Mesendoderm (in vitro differentiated cells): ENCODE measurements at regions not wholly inside any gene's neighbourhood (a gene's known extent, or its start where the extent isn't known, plus 50 kb on each side); places are given as distances from the start of the nearest gene placed in this dataset.
A peak's percentile ranks its signal among the peaks of the same experiment; 100 is the strongest.

Experiments used
- DNase-seq: peaks from one replicate; pipeline ENCODE4 v3.0.0; 2013
- H2AK5ac ChIP-seq: 2 replicates; pipeline ENCODE4 v1.6.1; 2013; ENCODE audit warnings: low read length, inconsistent platforms
- H2BK120ac ChIP-seq: 2 replicates; pipeline ENCODE4 v1.6.1; 2013; ENCODE audit warnings: low read depth, mild to moderate bottlenecking, low read length, moderate library complexity, mixed read lengths
- H2BK15ac ChIP-seq: replicated peaks from 2 replicates; pipeline ENCODE4 v1.6.1; 2013; ENCODE audit warnings: low read depth, mild to moderate bottlenecking, moderate library complexity
- H2BK5ac ChIP-seq: 2 replicates; pipeline ENCODE4 v1.6.1; 2013; ENCODE audit warnings: low read length, inconsistent platforms
- H3K18ac ChIP-seq: 2 replicates; pipeline ENCODE4 v1.6.1; 2013; ENCODE audit warnings: mild to moderate bottlenecking, low read length, mixed read lengths
- H3K23ac ChIP-seq: one replicate; pipeline ENCODE4 v1.6.1; 2013; ENCODE audit warnings: low read length
- H3K27ac ChIP-seq: 2 replicates; pipeline ENCODE4 v1.5.1; 2013; ENCODE audit warnings: low read depth, mild to moderate bottlenecking, inconsistent platforms, low read length, moderate library complexity
- H3K27me3 ChIP-seq: 2 replicates; pipeline ENCODE4 v1.6.1; 2013; ENCODE audit warnings: low read length, control low read depth, mild to moderate bottlenecking, inconsistent platforms; ENCODE audit not compliant: insufficient read depth, poor library complexity
- H3K36me3 ChIP-seq: 2 replicates; pipeline ENCODE4 v1.6.1; 2013; ENCODE audit warnings: low read length, inconsistent platforms; ENCODE audit not compliant: control insufficient read depth, insufficient read depth
- H3K4ac ChIP-seq: one replicate; pipeline ENCODE4 v1.6.1; 2013; ENCODE audit warnings: low read depth, mild to moderate bottlenecking, low read length, moderate library complexity
- H3K4me1 ChIP-seq: 2 replicates; pipeline ENCODE4 v1.6.1; 2013; ENCODE audit warnings: low read depth, low read length, inconsistent platforms; ENCODE audit not compliant: control insufficient read depth
- H3K4me2 ChIP-seq: 2 replicates; pipeline ENCODE4 v1.6.1; 2013; ENCODE audit warnings: low read length
- H3K4me3 ChIP-seq: 2 replicates; pipeline ENCODE4 v1.5.1; 2013; ENCODE audit warnings: mild to moderate bottlenecking, low read length
- H3K56ac ChIP-seq: one replicate; pipeline ENCODE4 v1.6.1; 2013; ENCODE audit warnings: low read length
- H3K79me1 ChIP-seq: 2 replicates; pipeline ENCODE4 v1.6.1; 2013; ENCODE audit warnings: low read length, inconsistent platforms
- H3K79me2 ChIP-seq: 2 replicates; pipeline ENCODE4 v1.6.1; 2013; ENCODE audit warnings: mild to moderate bottlenecking, low read length; ENCODE audit not compliant: control insufficient read depth, insufficient read depth
- H3K9ac ChIP-seq: 2 replicates; pipeline ENCODE4 v1.6.1; 2013; ENCODE audit warnings: low read length, inconsistent platforms
- H4K5ac ChIP-seq: one replicate; pipeline ENCODE4 v1.6.1; 2013; ENCODE audit warnings: low read length
- H4K8ac ChIP-seq: one replicate; pipeline ENCODE4 v1.6.1; 2013; ENCODE audit warnings: low read depth, mild to moderate bottlenecking, control low read depth, low read length, moderate library complexity
- WGBS: extraction: QIAGEN DNeasy Blood & Tissue Kit; methylation state at CpG from one replicate; pipeline ENCODE4 v1.1.7; 2013; ENCODE audit warnings: low lambda C conversion rate, missing lambda C conversion rate; ENCODE audit not compliant: insufficient coverage; ENCODE audit errors: extremely low coverage; 5-methylcytosine and 5-hydroxymethylcytosine counted together

DNA sequence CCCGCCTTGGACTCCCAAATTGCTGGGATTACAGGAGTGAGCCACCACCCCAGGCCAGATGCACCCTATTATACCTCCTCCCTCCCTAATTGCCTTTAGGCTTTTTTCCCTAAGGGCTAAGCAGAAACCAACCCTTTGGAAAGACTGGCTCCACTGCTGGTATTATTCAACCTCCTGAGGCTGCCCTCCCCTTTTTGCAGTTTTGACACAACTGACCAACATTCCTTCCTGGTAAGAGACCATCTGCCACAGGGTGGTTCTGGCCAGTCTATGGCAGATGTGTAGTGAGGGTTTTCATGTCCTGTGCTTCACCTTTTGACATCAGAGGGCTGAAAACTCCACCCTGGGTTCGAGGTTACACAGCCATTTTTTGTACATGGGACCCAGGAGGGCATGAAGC, 1785.3 kb upstream of the CELF4 start:
- no peak overlapping the region for H3K9ac ChIP-seq
- peak; percentile 18 for DNase-seq
- no peaks in the 10 kb centered on the region for H3K27me3 ChIP-seq
- H3K56ac ChIP-seq, result no peak overlapping the region
- H2BK5ac ChIP-seq, result no peak overlapping the region
- H3K79me2 ChIP-seq, result no peaks in the 10 kb centered on the region
- no peaks in the 10 kb centered on the region for H3K79me1 ChIP-seq
- H3K23ac ChIP-seq, result no peak overlapping the region
- no peak overlapping the region for H3K27ac ChIP-seq
- no peak overlapping the region for H3K4me3 ChIP-seq
- no peak overlapping the region for H2BK15ac ChIP-seq
- no CpG with 5 or more reads among the region's 2 CpGs for WGBS
- no peak overlapping the region for H4K8ac ChIP-seq
- peaks cover 5% of the 10 kb centered on the region for H3K4me1 ChIP-seq
- H3K4ac ChIP-seq, result no peak overlapping the region
- no peaks in the 10 kb centered on the region for H3K36me3 ChIP-seq
- no peak overlapping the region for H2BK120ac ChIP-seq
- no peak overlapping the region for H3K4me2 ChIP-seq
- no peak overlapping the region for H4K5ac ChIP-seq
- no peak overlapping the region for H3K18ac ChIP-seq
- no peak overlapping the region for H2AK5ac ChIP-seq

- no peaks in the 10 kb centered on the region for H3K36me3 ChIP-seq
- no peak overlapping the region for H2BK5ac ChIP-seq
- no peak overlapping the region for H3K18ac ChIP-seq
- H3K27ac ChIP-seq, result no peak overlapping the region
- H2BK120ac ChIP-seq, result no peak overlapping the region
- no peak overlapping the region for H3K4me3 ChIP-seq
- no CpG with 5 or more reads among the region's 2 CpGs for WGBS
- H2BK15ac ChIP-seq, result no peak overlapping the region
- no peak overlapping the region for H2AK5ac ChIP-seq
- no peak overlapping the region for H3K4me2 ChIP-seq
- H3K23ac ChIP-seq, result no peak overlapping the region
- no peak for DNase-seq
- peaks cover 5% of the 10 kb centered on the region for H3K4me1 ChIP-seq
- H3K79me1 ChIP-seq, result no peaks in the 10 kb centered on the region
- H4K5ac ChIP-seq, result no peak overlapping the region
- no peak overlapping the region for H3K9ac ChIP-seq
- no peaks in the 10 kb centered on the region for H3K79me2 ChIP-seq
- H3K4ac ChIP-seq, result no peak overlapping the region
- no peaks in the 10 kb centered on the region for H3K27me3 ChIP-seq
- H3K56ac ChIP-seq, result no peak overlapping the region
- no peak overlapping the region for H4K8ac ChIP-seq
Observed at GRCh38 chr18:39349801-39350200, 1784.2 kb upstream of the CELF4 start.

GRCh38 chr18:39348757-39349156, 1783.2 kb upstream of the CELF4 start:
- H2BK120ac ChIP-seq, result no peak overlapping the region
- no peak overlapping the region for H3K56ac ChIP-seq
- no peaks in the 10 kb centered on the region for H3K27me3 ChIP-seq
- H3K4me3 ChIP-seq, result no peak overlapping the region
- H3K4me1 ChIP-seq, result peaks cover 5% of the 10 kb centered on the region
- DNase-seq, result no peak
- H3K79me2 ChIP-seq, result no peaks in the 10 kb centered on the region
- no peaks in the 10 kb centered on the region for H3K36me3 ChIP-seq
- H3K27ac ChIP-seq, result no peak overlapping the region
- H4K8ac ChIP-seq, result no peak overlapping the region
- H2AK5ac ChIP-seq, result no peak overlapping the region
- H3K79me1 ChIP-seq, result no peaks in the 10 kb centered on the region
- no peak overlapping the region for H3K23ac ChIP-seq
- no peak overlapping the region for H3K18ac ChIP-seq
- WGBS, result no CpG with 5 or more reads among the region's 3 CpGs
- no peak overlapping the region for H4K5ac ChIP-seq
- no peak overlapping the region for H3K4me2 ChIP-seq
- no peak overlapping the region for H2BK15ac ChIP-seq
- H3K9ac ChIP-seq, result no peak overlapping the region
- no peak overlapping the region for H2BK5ac ChIP-seq
- no peak overlapping the region for H3K4ac ChIP-seq

DNA sequence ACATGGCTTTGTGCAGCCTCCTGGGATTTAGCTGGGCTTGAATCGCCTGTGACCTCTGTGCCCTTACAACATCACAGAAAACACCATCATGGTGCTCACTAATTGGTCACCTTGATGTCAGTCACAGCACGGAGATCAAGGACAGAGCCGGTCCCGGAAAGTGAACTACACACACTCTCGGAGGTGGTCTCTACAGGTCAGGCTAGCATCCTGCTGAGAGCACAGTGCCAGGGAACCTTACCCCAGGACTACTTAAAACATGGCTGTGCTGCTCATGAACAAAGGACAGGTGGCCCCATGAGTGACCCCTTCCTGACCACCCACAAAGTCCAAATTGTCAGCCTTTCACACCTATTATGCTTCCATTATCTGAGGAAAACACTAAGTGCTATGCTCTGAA, 1782.1 kb upstream of the CELF4 start:
- DNase-seq, result no peak
- H3K4ac ChIP-seq, result no peak overlapping the region
- H3K4me1 ChIP-seq, result peaks cover 5% of the 10 kb centered on the region
- no peak overlapping the region for H2BK120ac ChIP-seq
- no peak overlapping the region for H3K27ac ChIP-seq
- H3K36me3 ChIP-seq, result no peaks in the 10 kb centered on the region
- no peak overlapping the region for H2AK5ac ChIP-seq
- H3K18ac ChIP-seq, result no peak overlapping the region
- no peak overlapping the region for H4K5ac ChIP-seq
- H3K79me1 ChIP-seq, result no peaks in the 10 kb centered on the region
- H3K27me3 ChIP-seq, result no peaks in the 10 kb centered on the region
- no peak overlapping the region for H3K4me2 ChIP-seq
- no peak overlapping the region for H3K9ac ChIP-seq
- H2BK5ac ChIP-seq, result no peak overlapping the region
- no peak overlapping the region for H3K56ac ChIP-seq
- H3K23ac ChIP-seq, result no peak overlapping the region
- H2BK15ac ChIP-seq, result no peak overlapping the region
- no peak overlapping the region for H4K8ac ChIP-seq
- no peak overlapping the region for H3K4me3 ChIP-seq
- H3K79me2 ChIP-seq, result no peaks in the 10 kb centered on the region
- WGBS, result no CpG with 5 or more reads among the region's 5 CpGs

- Histone ChIP-seq H2AK5ac (no peak overlapping the region), H3K4me1 (peaks cover 5% of the 10 kb centered on the region), H3K36me3 (no peaks in the 10 kb centered on the region), H3K9ac (no peak overlapping the region), H2BK5ac (no peak overlapping the region), H4K8ac (no peak overlapping the region), H3K18ac (no peak overlapping the region), H4K5ac (no peak overlapping the region), H2BK15ac (no peak overlapping the region), H3K79me1 (no peaks in the 10 kb centered on the region), H3K4ac (no peak overlapping the region), H3K4me2 (no peak overlapping the region), H3K56ac (no peak overlapping the region), H3K27me3 (no peaks in the 10 kb centered on the region), H3K79me2 (no peaks in the 10 kb centered on the region), H3K27ac (no peak overlapping the region), H2BK120ac (no peak overlapping the region), H3K4me3 (no peak overlapping the region), H3K23ac (no peak overlapping the region)
- WGBS, result no CpG with 5 or more reads among the region's 1 CpG
- no peak for DNase-seq
Observed at GRCh38 chr18:39346916-39347315, 1781.3 kb upstream of the CELF4 start.

DNA sequence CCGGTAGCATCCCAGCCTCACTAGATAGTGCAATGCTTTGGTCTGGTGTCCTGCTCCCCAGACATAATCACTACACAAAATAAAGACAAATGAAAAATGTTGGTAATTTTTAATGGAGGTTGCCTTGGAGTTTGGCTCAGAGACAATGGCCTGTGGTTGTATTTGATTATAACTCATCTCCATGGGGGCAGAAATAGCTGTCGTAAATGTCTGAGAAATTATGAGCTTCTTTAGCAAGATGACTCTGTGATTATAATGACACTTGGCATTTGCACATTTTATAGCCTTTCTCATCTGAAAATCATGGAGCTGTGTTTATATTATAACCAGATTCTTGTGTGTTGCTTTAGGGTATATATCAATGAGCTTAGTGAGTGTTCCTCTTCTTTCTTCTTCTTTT, 1779.7 kb upstream of the CELF4 start:
- H3K9ac ChIP-seq, result no peak overlapping the region
- no CpG with 5 or more reads among the region's 2 CpGs for WGBS
- no peaks in the 10 kb centered on the region for H3K36me3 ChIP-seq
- no peak overlapping the region for H2BK15ac ChIP-seq
- H3K56ac ChIP-seq, result no peak overlapping the region
- no peak overlapping the region for H3K18ac ChIP-seq
- H3K4me3 ChIP-seq, result no peak overlapping the region
- H3K4me1 ChIP-seq, result peaks cover 5% of the 10 kb centered on the region
- no peak overlapping the region for H4K5ac ChIP-seq
- H3K23ac ChIP-seq, result no peak overlapping the region
- H3K27me3 ChIP-seq, result no peaks in the 10 kb centered on the region
- DNase-seq, result no peak
- H3K4ac ChIP-seq, result no peak overlapping the region
- no peak overlapping the region for H2BK5ac ChIP-seq
- no peak overlapping the region for H4K8ac ChIP-seq
- no peaks in the 10 kb centered on the region for H3K79me1 ChIP-seq
- no peaks in the 10 kb centered on the region for H3K79me2 ChIP-seq
- H3K4me2 ChIP-seq, result no peak overlapping the region
- no peak overlapping the region for H2BK120ac ChIP-seq
- H2AK5ac ChIP-seq, result no peak overlapping the region
- no peak overlapping the region for H3K27ac ChIP-seq
